Endothelial cell of umbilical vein (primary cell): ENCODE measurements at regions not wholly inside any gene's neighbourhood (a gene's known extent, or its start where the extent isn't known, plus 50 kb on each side); places are given as distances from the start of the nearest gene placed in this dataset.

Source experiments
- CTCF ChIP-seq, 2 donors: IDR thresholded peaks; 1 replicate in 1 of 2; 2 replicates in 1 of 2; pipeline ENCODE4 v1.5.1; 2011; ENCODE audit warnings: low read length in 2 of 2, mild to moderate bottlenecking in 2 of 2, moderate library complexity in 2 of 2, control low read depth in 1 of 2, inconsistent platforms in 1 of 2, low read depth in 1 of 2; ENCODE audit not compliant: insufficient read depth in 1 of 2; ENCODE audit errors: extremely low read depth in 1 of 2
- EZH2 ChIP-seq: IDR thresholded peaks from 2 replicates; pipeline ENCODE4 v1.6.1; 2012; ENCODE audit warnings: borderline replicate concordance, low read depth, mild to moderate bottlenecking, moderate library complexity, low read length, inconsistent platforms; ENCODE audit not compliant: severe bottlenecking
- GATA2 ChIP-seq: IDR thresholded peaks from 2 replicates; pipeline ENCODE4 v1.7.0; 2011; ENCODE audit warnings: low read depth, mild to moderate bottlenecking, moderate library complexity, mixed read lengths, low read length; ENCODE audit not compliant: insufficient read length, insufficient read depth
- JUN ChIP-seq: IDR thresholded peaks from 2 replicates; pipeline ENCODE4 v1.6.1; 2011; ENCODE audit warnings: borderline replicate concordance, low read depth; ENCODE audit not compliant: insufficient read length, insufficient read depth
- POLR2A ChIP-seq: IDR thresholded peaks from 2 replicates; pipeline ENCODE4 v1.6.1; 2012; ENCODE audit warnings: low read depth, mild to moderate bottlenecking, control low read depth, low read length
- TF ChIP-seq, protein P1 (sequence below): IDR thresholded peaks from 2 replicates; pipeline ENCODE4 v1.6.1; 2011; ENCODE audit not compliant: insufficient read depth, insufficient read length

DNA sequence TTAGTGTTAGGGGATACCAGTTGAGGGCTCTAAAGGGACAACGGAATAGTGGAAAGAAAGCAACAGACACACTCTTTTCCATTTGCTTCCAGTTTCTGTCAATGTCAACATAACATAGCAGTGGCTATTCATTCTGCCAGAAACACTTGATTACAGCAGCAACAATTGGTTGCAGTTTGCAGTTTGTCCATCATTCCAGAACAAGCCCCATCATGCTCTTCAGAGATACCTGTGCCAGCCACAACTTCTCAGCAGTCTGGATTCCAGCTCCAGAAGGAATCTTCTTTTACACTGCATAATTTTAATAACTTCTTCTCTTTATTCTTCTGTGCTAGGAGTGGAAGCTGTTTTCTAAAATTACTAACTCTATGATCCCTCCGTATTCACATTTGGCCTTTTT lies 1521.4 kb downstream of the PLA2G4A start:
- no peak for TF ChIP-seq CTCF (IDR thresholded peaks at IDR 0.05; ENCODE audit: extremely low read depth in 1 of 2, insufficient read depth in 1 of 2, low read depth in 1 of 2, low read length in 2 of 2)
- TF ChIP-seq POLR2A: no peak
- TF ChIP-seq GATA2: no peak
- no peak for TF ChIP-seq JUN
- no peak for TF ChIP-seq EZH2
- TF ChIP-seq, protein P1, sequence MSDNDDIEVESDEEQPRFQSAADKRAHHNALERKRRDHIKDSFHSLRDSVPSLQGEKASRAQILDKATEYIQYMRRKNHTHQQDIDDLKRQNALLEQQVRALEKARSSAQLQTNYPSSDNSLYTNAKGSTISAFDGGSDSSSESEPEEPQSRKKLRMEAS: no peak
